ENCODE measurements at regions not wholly inside any gene's neighbourhood (a gene's known extent, or its start where the extent isn't known, plus 50 kb on each side); places are given as distances from the start of the nearest gene placed in this dataset.

DNA sequence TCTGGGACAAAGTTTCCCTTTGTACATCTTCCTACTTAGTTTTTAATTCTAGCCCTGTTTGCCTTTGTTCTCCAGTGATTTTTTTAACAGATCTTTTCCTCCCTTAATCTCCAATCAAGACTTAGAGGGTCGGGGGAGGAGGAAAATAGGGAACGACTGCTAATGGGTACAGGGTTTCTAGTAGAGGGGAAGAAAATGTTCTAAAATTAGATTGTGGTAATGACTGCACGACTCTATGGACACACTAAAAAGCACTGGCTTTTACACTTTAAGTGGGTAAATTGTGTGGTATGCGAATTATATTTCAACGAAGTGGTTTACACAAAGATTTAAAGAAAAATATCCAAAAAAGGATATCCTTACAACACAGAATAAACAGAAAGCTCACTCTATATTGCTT lies 110.0 kb upstream of the SPON1 start:
- no peak overlapping the region for H3K4me3 Mint-ChIP-seq
- peaks cover 12% of the 10 kb centered on the region for H3K27me3 Mint-ChIP-seq (ENCODE audit: low read depth)
- no peak overlapping the region for H3K27ac Mint-ChIP-seq
- peaks cover 8% of the 10 kb centered on the region for H3K4me1 Mint-ChIP-seq
- H3K36me3 Mint-ChIP-seq = no peaks in the 10 kb centered on the region
- TF ChIP-seq, protein P1, sequence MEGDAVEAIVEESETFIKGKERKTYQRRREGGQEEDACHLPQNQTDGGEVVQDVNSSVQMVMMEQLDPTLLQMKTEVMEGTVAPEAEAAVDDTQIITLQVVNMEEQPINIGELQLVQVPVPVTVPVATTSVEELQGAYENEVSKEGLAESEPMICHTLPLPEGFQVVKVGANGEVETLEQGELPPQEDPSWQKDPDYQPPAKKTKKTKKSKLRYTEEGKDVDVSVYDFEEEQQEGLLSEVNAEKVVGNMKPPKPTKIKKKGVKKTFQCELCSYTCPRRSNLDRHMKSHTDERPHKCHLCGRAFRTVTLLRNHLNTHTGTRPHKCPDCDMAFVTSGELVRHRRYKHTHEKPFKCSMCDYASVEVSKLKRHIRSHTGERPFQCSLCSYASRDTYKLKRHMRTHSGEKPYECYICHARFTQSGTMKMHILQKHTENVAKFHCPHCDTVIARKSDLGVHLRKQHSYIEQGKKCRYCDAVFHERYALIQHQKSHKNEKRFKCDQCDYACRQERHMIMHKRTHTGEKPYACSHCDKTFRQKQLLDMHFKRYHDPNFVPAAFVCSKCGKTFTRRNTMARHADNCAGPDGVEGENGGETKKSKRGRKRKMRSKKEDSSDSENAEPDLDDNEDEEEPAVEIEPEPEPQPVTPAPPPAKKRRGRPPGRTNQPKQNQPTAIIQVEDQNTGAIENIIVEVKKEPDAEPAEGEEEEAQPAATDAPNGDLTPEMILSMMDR (IDR thresholded peaks at IDR 0.05; ENCODE audit: unreplicated experiment) = no peak
- H3K9me3 Mint-ChIP-seq = no peaks in the 10 kb centered on the region
- no peak for DNase-seq (ENCODE audit: low spot score in 2 of 2, unreplicated experiment in 2 of 2)

DNA sequence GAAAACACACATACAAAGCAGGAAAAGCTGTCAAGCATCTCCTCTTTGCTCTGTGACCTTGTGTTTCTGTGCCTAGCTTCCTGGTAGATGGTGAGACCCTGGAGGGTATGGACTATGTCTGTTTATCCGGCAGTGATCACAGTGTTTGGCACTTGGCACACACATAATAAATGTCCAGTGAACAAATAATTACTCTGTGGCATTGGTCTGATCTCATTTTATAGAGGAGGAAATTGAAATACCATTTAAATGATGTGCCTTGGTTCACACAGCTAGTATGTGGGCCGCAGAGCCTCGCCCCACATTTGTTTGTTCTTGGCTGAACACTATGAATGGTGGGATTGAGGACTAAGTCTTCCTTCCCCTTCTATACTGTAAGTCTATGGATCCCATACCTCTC lies 104.7 kb upstream of the SPON1 start:
- peaks cover 10% of the 10 kb centered on the region for H3K27me3 Mint-ChIP-seq (ENCODE audit: low read depth)
- H3K27ac Mint-ChIP-seq = no peak overlapping the region
- no peaks in the 10 kb centered on the region for H3K4me1 Mint-ChIP-seq
- DNase-seq (ENCODE audit: low spot score in 2 of 2, unreplicated experiment in 2 of 2) = no peak
- H3K36me3 Mint-ChIP-seq = no peaks in the 10 kb centered on the region
- H3K9me3 Mint-ChIP-seq = no peaks in the 10 kb centered on the region
- no peak overlapping the region for H3K4me3 Mint-ChIP-seq
- TF ChIP-seq, protein P1 (IDR thresholded peaks at IDR 0.05; ENCODE audit: unreplicated experiment) = no peak

DNA sequence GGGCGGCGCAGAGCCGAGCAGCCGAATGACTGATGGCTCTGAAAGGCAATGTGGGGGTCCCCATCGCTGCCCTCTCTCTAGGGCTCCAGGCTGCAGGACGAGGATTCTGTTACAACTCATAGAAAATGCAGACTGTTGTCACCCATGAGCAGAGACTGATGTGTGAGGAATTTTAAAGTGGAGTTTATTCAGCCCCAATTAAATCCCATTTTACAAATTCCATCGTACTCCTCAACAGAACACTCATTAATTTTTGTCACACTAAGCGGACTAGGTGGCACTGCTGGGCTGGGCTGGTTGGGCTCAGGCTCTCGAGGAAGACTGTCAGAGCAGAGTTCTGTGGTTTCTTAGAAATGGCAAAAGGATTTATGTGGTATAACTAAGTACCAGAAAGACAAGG lies 102.6 kb upstream of the SPON1 start:
- Mint-ChIP-seq H3K4me3 (no peak overlapping the region), H3K9me3 (no peaks in the 10 kb centered on the region), H3K4me1 (no peaks in the 10 kb centered on the region), H3K27ac (no peak overlapping the region), H3K36me3 (no peaks in the 10 kb centered on the region), H3K27me3 (ENCODE audit: low read depth) (peaks cover 8% of the 10 kb centered on the region)
- DNase-seq (ENCODE audit: low spot score in 2 of 2, unreplicated experiment in 2 of 2) = no peak
- TF ChIP-seq, protein P1 (IDR thresholded peaks at IDR 0.05; ENCODE audit: unreplicated experiment) = no peak

DNA sequence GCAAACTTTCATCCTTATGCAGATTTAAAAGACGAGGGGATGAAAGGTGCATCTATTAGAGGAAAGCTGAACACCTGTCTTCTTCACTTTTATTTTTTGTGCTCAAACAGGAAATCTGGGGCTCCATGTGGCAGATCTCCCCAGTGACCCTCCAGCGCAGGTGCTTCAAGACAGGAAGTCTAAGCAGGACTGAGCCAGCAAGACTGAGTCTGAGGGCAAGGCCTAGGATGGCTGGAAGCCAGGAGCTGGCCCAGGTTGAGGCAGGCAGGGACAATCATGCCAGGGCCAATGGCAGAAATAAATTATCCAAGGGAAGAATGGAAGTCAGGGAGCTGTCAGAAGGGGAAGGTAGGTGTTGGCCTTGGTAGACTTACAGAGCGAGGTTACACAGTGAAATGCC lies 101.1 kb upstream of the SPON1 start:
- H3K27ac Mint-ChIP-seq = no peak overlapping the region
- TF ChIP-seq, protein P1 (IDR thresholded peaks at IDR 0.05; ENCODE audit: unreplicated experiment) = no peak
- DNase-seq (ENCODE audit: low spot score in 2 of 2, unreplicated experiment in 2 of 2) = no peak
- H3K4me3 Mint-ChIP-seq = no peak overlapping the region
- peaks cover 5% of the 10 kb centered on the region for H3K27me3 Mint-ChIP-seq (ENCODE audit: low read depth)
- H3K4me1 Mint-ChIP-seq = no peaks in the 10 kb centered on the region
- no peaks in the 10 kb centered on the region for H3K9me3 Mint-ChIP-seq
- H3K36me3 Mint-ChIP-seq = no peaks in the 10 kb centered on the region

DNA sequence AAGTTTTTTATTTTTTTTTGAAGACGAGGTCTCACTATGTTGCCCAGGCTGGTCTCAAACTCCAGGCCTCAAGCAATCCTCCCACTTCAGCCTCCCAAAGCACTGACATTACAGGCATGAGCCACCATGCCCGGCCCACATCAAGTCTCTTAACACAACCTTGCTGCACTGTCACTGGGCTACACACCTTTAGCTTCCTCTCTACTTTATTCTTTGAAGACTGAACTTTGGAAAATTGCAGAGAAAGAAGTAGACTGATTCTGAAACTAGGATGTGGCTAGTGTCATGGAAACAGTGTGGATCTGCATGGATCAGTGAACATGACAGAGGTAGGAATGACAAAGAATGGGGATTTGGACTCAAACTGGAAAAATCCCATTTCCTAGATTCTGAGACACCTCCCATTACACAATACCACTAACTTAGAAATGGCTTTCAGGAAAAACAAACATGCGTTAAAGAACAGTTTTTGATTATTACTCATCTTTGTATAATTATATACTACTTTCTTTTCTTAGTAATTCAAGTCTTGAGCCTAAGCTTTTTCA lies 99.6 kb upstream of the SPON1 start:
- Mint-ChIP-seq H3K9me3 (no peaks in the 10 kb centered on the region), H3K27ac (no peak overlapping the region), H3K27me3 (ENCODE audit: low read depth) (no peaks in the 10 kb centered on the region), H3K36me3 (no peaks in the 10 kb centered on the region), H3K4me3 (no peak overlapping the region), H3K4me1 (no peaks in the 10 kb centered on the region)
- no peak for DNase-seq (ENCODE audit: low spot score in 2 of 2, unreplicated experiment in 2 of 2)
- TF ChIP-seq, protein P1 (IDR thresholded peaks at IDR 0.05; ENCODE audit: unreplicated experiment) = no peak
